ENCODE measurements at regions not wholly inside any gene's neighbourhood (a gene's known extent, or its start where the extent isn't known, plus 50 kb on each side); places are given as distances from the start of the nearest gene placed in this dataset.
"Not testable (repeated sequence)": the region's sequence is repeated elsewhere in the genome, so short reads cannot be mapped to it uniquely, and the experiment has no call there.

DNA sequence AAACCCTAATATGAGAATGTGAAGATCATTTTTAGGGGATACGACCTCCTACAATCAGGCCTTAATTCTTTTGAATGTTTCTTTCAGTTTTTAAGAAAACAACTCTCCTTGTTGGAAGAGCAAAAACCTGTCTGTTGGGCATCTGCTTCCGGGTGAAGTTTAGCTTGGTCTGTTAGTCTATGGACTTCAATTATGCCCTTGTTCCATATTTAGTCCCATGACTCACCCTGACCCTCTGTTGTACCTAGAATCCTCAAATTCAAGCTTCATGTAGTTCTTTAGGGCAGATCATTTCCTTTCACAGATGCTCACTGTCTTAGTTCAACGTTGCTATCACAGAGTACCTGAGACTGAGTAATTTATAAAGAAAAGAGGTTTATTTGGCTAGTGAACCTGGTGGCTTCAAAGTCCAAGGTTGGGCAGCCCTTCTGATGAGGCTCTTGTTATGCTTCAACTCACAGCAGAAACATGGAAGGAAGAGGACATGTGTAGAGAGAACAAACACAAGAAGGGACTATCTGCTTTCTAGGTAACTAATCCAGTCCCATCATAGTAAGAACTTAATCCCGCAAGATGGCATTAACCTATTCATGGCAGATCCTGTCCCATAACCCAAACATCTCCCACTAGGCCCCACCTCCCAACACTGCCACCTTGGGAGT lies 82.5 kb upstream of the SERPINE2 start:
- no peak for DNase-seq (ENCODE audit: low read depth in 4 of 4, low spot score in 3 of 4)

DNA sequence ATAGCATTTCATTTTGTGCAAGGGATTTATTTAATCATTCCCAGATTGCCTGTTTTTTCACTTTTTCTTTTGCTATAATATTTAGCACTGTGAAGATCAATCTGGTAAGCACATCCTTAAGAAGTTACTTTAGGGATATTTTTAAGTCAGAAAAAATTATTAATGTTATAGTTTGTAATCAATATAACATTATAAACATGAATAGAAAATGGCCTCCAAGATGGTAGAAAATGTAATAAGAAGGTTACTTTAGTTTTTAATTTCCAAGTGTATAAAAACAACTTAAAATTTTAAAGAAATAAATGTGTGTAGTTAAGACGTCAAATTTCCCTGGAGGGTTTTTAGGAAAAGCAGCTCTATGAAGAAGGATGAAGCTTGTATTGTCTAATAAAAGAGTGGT lies 81.9 kb upstream of the SERPINE2 start:
- DNase-seq (ENCODE audit: low read depth in 4 of 4, low spot score in 3 of 4): no peak

DNA sequence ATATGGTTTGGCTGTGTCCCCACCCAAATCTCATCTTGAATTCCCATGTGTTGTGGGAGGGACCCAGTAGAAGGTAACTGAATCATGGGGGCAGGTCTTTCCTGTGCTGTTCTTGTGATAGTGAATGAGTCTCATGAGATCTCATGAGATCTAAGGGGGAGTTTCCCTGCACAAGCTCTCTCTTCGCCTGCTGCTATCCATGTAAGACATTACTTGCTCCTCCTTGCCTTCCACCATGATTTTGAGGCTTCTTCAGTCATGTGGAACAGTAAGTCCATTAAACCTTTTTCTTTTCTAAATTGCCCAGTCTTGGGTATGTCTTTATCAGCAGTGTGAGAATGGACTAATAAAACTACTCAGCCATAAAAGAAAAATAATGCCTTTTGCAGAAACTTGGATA lies 80.8 kb upstream of the SERPINE2 start:
- not testable (repeated sequence) for DNase-seq (ENCODE audit: low read depth in 4 of 4, low spot score in 3 of 4)

DNA sequence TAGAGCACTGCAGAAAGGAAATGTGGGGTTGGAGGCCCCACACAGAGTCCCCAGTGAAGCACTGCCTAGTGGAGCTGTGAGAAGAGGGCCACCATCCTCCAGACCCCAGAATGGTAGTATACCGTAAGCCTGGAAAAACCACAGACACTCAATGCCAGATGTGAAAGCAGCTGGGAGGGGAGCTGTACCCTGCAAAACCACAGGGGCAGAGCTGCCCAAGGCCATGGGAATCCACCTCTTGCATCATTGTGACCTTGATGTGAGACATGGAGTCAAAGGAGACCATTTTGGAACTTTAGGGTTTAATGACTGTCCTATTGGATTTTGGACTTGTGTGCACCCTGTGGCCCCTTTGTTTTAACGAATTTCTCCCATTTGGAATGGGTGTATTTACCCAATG lies 75.3 kb upstream of the SERPINE2 start:
- no peak for DNase-seq (ENCODE audit: low read depth in 4 of 4, low spot score in 3 of 4)

DNA sequence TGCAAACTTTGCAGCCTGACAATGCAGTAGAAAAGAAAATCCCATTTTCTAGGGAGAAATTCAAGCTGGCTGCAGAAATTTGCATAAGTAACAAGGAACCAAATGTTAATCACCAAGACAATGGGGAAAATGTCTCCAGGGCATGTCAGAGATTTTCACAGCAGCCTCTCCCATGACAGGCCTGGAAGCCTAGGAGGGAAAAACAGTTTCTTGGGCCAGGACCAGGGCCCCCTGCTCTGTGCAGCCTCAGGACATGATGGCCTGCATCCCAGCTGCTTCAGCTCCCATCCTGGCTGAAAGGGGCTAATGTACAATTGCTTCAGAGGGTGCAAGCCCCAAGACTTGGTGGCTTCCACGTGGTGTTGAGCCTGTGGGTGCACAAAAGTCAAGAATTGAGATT lies 74.8 kb upstream of the SERPINE2 start:
- DNase-seq (ENCODE audit: low read depth in 4 of 4, low spot score in 3 of 4): not testable (repeated sequence)

DNA sequence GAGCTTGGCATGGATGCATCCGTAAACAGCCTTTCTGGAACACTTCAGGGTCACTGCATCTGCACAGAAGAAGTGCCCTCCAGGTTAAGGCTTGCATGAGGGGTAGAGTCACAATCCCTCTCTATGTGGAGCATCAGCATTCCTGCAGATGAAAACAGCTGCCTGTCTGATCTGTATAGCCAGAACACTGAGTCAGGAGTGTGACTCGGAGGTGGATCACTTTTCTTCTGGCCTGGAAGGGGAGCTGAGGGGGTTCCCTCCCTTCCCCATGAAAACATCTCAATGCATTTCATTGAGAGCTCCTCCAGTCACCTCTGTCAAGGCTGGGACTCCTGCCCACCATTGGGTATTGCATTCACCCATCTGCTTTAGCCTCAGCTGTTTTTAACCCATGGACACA lies 72.5 kb upstream of the SERPINE2 start:
- DNase-seq (ENCODE audit: low read depth in 4 of 4, low spot score in 3 of 4): no peak

DNA sequence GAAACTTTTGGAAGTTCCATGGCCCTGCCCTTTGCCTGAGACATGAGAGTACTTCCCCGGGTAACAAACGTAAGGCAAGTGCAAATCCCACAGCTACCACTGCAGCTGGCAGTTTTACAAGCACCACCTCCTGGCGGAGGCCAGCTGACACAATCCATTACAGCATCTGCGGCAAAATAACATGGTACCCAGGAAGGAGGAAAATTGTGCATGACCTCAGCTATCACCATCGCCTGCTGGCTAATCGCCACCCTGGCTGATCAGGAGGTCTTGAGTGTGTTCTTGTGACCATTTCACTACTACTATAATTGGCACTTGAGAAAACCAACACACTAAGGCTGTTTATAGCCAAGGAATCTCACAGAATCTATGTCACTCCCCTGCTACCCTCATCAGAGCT lies 71.7 kb upstream of the SERPINE2 start:
- DNase-seq (ENCODE audit: low read depth in 4 of 4, low spot score in 3 of 4): no peak

DNA sequence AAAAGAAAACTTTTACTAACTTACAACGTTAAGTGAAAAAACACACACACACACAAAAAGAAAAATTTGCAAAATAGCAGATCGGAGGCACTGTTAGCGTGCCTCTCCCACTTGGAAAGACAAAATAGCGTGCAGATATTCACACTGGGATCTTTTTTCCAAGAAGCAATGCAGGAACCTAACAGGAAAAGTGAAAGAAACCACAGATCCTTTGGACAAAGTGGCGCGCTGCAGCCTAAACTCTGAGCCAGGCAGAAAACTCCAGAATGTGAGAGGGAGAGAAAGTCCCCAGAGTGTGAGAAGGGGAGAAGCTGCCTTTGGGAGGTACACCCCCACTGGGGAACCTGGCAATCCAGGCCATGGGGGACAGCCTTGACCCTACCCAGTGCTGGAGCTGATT lies 70.7 kb upstream of the SERPINE2 start:
- DNase-seq (ENCODE audit: low read depth in 4 of 4, low spot score in 3 of 4): no peak

DNA sequence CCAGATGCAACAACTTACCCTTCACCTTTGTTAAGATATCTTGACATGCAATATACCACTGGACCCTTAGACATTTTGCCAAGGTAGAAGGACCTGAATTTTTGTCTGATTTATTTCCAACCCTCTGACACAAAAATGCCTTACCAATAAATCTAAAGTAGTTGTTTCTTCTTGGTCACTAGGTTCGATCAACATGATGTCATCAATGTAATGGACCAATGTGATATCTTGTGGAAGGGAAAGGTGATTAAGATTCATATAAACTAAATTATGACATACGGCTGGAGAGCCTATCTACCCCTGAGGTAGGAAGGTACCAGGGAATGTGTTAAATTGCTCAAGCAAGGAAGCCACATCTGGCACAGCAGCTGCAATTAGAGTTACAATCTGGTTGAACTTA lies 67.7 kb upstream of the SERPINE2 start:
- no peak for DNase-seq (ENCODE audit: low read depth in 4 of 4, low spot score in 3 of 4)

DNA sequence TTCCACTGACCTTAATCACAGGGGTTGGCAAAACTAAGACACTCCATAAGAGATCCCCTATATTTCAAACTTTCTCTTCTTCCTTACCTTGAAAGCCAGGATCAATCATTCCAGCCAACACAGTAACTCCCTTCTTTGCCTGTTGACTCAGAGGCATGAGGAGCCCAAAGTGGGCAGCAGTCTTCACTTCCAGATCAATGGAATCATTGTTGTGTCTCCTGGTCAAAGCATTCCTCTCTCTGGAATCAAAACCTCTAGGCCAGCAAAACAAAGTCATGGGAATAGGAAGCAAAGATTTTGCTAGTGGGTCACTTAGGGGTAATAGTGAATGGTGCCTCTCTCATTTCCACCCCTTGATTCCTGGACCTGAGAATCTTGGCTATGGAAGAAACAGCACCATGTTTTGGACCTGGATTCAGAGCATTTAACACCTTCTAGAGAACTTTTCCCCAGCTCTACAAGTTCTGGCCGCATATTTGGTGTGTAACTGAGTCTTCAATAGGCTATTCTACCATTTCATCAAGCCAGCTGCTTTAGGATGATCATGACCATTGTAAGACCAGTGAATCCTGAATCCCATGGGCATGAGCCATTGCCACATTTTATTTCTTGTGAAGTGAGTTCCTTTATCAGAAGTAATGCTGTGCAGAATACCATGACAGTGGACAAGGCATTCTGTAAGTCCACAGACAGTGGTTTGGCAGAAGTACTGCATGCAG lies 65.7 kb upstream of the SERPINE2 start:
- DNase-seq (ENCODE audit: low read depth in 4 of 4, low spot score in 3 of 4): no peak

DNA sequence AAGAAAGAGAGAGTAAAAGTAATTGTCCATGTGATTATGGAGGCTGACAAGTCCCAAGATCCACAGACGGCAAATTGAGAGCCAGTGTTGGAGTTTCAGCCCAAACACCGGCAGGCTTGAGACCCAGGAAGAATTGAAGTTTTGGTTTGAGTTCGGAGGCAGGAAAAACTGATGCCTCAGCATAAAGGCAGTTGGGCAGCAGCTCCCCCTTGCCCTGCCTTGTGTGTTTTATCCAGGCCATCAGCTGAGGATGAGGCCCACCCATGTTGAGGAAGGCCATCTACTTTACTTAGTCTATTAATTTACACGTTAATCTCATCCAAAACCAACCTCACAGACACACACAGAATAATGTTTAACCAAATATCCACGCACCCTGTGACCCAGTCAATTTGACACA lies 64.6 kb upstream of the SERPINE2 start:
- no peak for DNase-seq (ENCODE audit: low read depth in 4 of 4, low spot score in 3 of 4)

DNA sequence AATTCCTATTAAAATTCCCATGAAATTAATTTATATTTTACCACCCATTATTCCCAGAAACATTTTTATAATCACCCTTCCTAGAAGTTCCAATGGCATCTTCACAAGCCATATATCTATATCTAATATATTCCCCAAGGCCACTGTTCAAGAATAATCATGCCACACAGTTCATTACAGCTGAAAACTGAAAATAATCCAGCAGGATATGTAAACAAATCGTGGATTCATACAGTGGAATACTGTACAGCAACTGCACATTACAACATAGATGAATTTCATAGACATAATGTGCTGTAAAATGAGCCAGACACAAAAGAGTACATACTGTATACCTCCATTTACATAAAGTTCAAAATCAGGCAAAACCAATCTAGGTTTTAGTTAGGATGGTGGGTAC lies 63.9 kb upstream of the SERPINE2 start:
- no peak for DNase-seq (ENCODE audit: low read depth in 4 of 4, low spot score in 3 of 4)

DNA sequence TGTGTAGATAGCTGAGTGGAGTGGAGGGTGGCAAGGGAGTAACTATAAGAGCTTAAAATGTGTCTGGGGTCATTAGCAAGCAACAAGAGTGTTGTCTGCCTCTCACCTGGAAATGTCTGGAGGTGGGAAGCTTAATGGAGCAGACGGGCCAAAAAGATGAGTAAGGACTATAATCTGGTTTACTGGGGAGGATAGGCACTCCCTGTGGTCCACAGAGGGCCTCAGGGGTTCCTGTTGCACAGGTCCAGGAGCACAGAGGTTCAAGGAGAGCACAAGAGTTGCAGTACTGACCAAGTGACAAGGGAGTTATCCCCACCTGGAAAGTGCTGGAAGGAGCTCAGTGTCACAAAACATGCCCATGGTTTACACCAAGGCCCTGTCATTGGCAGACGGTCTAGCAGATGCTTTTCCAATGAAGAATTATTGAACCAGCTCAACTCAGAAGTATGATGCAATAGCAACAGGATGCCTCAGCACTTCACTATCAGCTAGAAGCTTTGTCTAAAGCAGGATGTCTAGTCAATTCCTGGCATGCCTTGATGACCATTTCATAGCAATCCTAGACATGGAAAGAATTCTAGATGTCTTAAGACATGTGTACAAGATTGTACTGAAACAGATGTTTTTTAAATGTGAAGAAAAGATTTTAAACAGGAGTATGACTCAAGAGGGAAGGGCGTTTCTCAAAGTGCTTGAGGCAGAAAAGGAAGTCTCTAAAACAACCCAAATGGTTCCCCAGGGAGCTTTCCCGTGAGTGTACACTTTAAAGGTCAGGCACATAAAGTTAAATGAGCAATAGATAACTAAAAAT lies 62.9 kb upstream of the SERPINE2 start:
- DNase-seq (ENCODE audit: low read depth in 4 of 4, low spot score in 3 of 4): no peak

DNA sequence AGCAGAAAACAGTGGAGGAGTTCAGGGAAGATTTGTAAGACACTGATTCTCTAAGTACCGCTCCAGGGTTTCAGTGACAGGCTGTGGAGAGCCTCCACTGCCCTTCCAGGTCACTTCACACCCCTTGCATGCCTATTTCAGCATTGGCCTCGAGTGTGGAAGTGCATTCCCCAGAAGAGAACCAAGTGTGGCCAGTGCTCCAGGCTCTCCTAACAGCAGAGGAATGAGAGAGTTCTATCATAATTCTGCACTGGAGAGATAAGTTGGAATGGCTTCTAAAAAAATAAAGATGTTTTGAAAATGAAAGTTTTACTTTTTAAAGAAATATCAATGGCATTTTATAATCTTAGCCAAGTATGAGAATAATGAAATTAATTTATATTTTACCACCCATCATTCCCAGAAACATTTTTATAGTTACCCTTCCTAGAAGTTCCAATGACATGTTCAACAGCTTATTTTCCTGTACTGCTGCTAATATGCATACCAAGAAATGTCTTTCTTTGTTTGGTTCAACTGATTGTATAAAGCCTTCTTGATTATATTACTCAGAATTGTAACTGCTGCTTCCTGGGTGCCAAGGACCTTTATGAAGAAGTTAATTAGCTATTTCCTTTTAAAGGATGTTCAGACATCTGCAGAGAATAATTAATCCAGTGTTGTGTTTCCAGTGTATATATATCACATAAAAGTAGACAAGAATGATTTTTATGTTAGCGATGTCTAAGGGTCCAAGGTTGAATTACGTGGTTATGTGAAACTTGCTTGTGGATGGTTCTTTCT lies 61.0 kb upstream of the SERPINE2 start:
- no peak for DNase-seq (ENCODE audit: low read depth in 4 of 4, low spot score in 3 of 4)

DNA sequence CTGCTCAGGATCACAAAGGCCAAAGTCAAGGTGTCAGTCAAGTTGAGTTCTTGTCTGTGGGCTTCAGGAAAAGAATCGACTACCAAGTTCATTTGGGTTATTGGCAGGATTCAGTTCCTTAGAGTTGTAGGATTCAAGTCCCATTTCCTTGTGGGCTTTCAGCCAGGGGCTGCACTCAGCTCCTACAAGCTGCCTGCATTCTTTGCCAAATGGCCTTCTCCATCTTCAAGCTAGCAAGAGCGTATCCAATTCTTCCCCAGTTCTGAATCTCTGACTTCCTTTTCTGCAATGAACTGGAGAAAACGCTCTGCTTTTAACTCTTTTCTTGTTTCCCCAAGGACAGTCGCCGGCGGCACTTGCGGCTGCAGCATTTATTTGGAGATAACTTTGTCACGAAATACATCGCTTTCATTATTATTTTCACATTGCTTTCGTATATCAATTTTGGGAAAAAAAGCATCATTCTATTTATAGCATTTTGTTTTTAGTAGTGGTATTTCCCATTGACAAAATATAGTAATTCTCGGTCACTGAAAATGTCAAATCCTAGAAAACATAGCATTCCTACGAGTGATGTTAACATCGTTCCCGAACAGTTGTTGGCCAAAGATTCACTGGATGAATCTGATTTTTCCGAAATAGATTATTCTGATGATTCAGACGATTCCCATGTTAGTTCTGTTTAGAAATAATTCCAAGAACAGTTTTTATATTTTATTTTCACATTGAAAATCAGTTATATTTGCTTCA lies 59.6 kb upstream of the SERPINE2 start:
- no peak for DNase-seq (ENCODE audit: low read depth in 4 of 4, low spot score in 3 of 4)

DNA sequence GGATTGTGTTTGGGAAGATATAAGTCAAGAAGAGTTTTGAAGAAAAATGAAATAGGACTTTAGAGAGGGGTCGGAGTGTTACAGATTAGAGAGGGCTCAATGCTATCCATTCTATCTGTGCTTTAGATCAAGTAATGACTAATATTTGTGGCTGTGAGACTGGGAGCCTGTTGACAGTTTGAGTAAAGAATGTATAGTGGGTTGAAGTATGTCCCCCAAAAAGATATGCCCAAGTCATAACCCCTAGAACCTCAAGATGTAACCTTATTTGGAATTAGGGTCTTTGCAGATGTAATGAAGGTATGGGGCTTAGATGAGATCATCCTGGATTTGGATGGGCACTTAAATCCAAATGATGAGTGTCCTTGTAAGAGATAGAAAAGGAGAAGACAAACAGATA lies 55.3 kb upstream of the SERPINE2 start:
- DNase-seq (ENCODE audit: low read depth in 4 of 4, low spot score in 3 of 4): no peak

DNA sequence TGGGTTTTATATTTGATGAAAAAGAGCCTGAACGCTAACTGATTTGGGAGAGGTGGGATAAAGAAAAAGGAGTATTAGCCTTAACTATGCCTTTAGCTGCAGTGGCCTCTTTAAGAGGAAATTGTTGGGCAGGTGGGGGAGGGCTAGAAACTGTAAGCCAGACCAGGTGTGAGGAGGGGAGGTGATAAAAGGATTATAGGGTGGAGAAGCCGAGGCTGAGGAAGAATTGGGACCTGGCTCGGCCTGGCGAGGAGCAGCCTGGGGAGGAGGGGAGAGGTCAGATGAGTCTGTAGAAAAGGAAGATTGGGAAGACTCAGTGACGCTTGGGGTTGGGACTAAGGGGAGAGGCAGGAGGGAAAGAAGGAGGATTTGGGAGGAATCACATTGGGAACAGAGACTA lies 52.6 kb upstream of the SERPINE2 start:
- not testable (repeated sequence) for DNase-seq (ENCODE audit: low read depth in 4 of 4, low spot score in 3 of 4)

DNA sequence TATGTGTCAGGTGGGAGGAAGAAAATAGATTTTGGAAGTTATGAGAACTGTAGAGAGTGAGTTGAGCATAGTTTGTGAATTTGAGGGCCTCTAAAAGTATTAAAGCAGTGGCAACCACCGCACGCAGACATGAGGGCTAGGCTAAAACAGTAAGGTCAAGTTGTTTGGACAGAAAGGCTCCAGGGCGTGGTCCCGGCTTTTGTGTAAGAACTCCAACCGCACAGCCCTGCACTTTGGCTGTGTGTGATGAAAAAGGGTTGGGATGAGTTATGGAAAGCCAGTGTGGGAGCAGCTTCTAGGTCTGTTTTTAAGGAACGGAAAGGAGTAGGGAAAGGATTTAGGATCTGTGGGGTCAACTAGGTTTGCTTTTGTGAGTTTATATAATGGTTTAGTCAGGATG lies 50.5 kb upstream of the SERPINE2 start:
- not testable (repeated sequence) for DNase-seq (ENCODE audit: low read depth in 4 of 4, low spot score in 3 of 4)

All from left renal pelvis (tissue), 4 donors.